ENCODE measurements at regions not wholly inside any gene's neighbourhood (a gene's known extent, or its start where the extent isn't known, plus 50 kb on each side); places are given as distances from the start of the nearest gene placed in this dataset.

GRCh38 chr20:6235510-6235909, 112.7 kb upstream of the FERMT1 start:
- TF ChIP-seq JUND (IDR thresholded peaks at IDR 0.05) (no peak), EZH2phosphoT487 (IDR thresholded peaks at IDR 0.05; ENCODE audit: borderline replicate concordance) (no peak), ELF1 (IDR thresholded peaks at IDR 0.05; ENCODE audit: borderline replicate concordance, low read depth) (no peak), YY1 (IDR thresholded peaks at IDR 0.05; ENCODE audit: extremely low read depth, insufficient replicate concordance, low read depth, low read length) (no peak), MAX (IDR thresholded peaks at IDR 0.05) (no peak), ZFX (IDR thresholded peaks at IDR 0.05) (no peak), FOSL1 (IDR thresholded peaks at IDR 0.05; ENCODE audit: low read depth) (no peak), CEBPB (IDR thresholded peaks at IDR 0.05; ENCODE audit: low read depth) (no peak), REST (IDR thresholded peaks at IDR 0.05; ENCODE audit: low read depth) (no peak), TCF7L2 (IDR thresholded peaks at IDR 0.05; ENCODE audit: borderline replicate concordance, extremely low read depth, insufficient read depth, insufficient read length) (no peak), ZNF274 (IDR thresholded peaks at IDR 0.05; ENCODE audit: low read depth, low read length) (no peak), RAD21 (IDR thresholded peaks at IDR 0.05; ENCODE audit: low read depth) (no peak)
- no peak for ATAC-seq

More at GRCh38 chr20:6235510-6235909, 112.7 kb upstream of the FERMT1 start:
- Histone ChIP-seq H3K9me3 (ENCODE audit: control insufficient read depth in 1 of 2, insufficient read depth in 1 of 2, low read depth in 1 of 2, low read length in 2 of 2) (no peaks in the 10 kb centered on the region), H3K4me2 (ENCODE audit: low read length) (no peak overlapping the region), H3K27ac (ENCODE audit: low read depth, low read length) (no peak overlapping the region), H3K36me3 (ENCODE audit: control insufficient read depth in 1 of 2, insufficient read depth in 2 of 2, low read length in 2 of 2) (no peaks in the 10 kb centered on the region), H3K4me1 (ENCODE audit: control insufficient read depth in 1 of 2, insufficient read depth in 2 of 2, low read length in 2 of 2) (no peaks in the 10 kb centered on the region), H4K20me1 (ENCODE audit: insufficient read depth) (no peaks in the 10 kb centered on the region), H3K9ac (ENCODE audit: low read length) (no peak overlapping the region), H3K9me2 (ENCODE audit: insufficient read depth) (no peaks in the 10 kb centered on the region), H3K27me3 (ENCODE audit: insufficient read depth, low read length) (no peaks in the 10 kb centered on the region), H3K4me3 (replicated peaks in 1 of 2; ENCODE audit: low read depth in 1 of 2, low read length in 2 of 2) (no peak overlapping the region), H3K79me2 (ENCODE audit: insufficient read depth, low read length) (no peaks in the 10 kb centered on the region), H2AFZ (ENCODE audit: low read depth, low read length, poor library complexity, severe bottlenecking) (no peak overlapping the region)
- RAD21 ChIA-PET (ENCODE audit: low non-redundant PET in 1 of 2, low total read pairs in 2 of 2, uncharacterized antibody in 2 of 2, unreplicated experiment in 2 of 2) = no interaction called here
- no TSS peak for BruUV-seq (replicated peaks)
- POLR2A ChIA-PET = no interaction called here
- no peak for DNase-seq (ENCODE audit: low read depth, low spot score)
- CTCF ChIA-PET = no interaction called here
- intact Hi-C loops (cut with micrococcal nuclease) = no loop called here

All from HCT116 (cell line).